NOMO-1 treated with DMSO at 0.1 percent for 48 hours (cell line): ENCODE measurements at regions not wholly inside any gene's neighbourhood (a gene's known extent, or its start where the extent isn't known, plus 50 kb on each side); places are given as distances from the start of the nearest gene placed in this dataset.

Experiments
- DNase-seq: peaks from one replicate; lab custom pipeline; 2025; ENCODE audit not compliant: unreplicated experiment; lab: John Stamatoyannopoulos, UW

DNA sequence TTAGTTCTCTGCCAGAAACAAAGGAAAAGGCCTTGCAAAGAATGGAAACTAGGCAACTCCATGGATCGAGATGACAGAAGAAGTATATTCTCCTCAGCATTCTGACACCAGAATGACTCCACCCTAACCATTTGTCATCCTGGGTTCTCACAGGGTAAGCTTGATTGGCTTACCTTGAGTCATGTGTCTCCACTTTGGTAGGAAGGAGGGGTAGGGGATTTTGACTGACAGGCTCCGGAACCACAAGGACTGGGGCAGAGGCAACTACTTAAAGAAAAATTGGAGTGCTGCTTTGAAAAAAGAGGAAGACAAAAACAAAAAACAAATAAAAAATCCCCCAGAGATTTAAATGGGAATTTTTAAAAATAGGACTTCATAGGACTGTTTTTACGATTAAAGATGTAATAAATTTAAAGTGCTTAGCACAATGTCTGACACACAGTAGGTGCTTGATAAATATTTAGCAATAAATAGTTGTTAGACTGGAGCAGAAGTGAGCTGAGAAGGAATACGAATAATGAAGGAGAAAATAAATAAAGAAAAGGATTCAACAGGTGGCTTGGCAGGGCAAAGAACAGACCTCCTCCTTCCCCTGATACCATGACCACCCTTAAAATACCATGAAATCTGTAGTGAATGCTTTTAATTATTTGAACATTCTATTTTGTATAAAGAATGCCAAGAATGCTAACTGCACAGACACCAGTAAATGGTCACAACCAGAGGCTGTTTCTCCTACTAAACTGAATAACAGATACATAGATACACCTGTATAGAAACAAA lies 230.2 kb downstream of the CDCA7 start:
- peak; percentile 56 for DNase-seq

DNA sequence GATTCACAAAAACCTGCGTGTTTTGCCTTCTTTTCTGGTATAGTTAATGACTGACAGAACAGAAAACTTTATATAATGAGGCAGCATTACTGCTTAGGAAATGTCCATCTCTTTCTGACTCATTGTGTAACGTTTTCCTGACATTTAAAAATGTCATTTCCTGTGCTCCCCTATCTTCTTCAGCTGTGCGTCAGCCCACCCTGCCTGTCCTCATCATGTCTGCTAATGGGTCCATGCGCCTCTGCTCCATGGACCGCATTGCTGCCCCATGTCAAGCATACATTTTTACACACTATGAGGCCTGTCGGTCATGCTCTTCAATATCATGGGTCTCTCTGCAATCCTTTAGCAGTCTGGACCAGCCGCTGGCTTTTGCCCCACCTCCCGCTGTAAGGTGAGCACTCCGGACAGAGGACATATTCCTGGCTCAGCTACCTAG lies 234.3 kb downstream of the CDCA7 start:
- no peak for DNase-seq

- no peak for DNase-seq
Observed at GRCh38 chr2:173589604-173590275, 235.1 kb downstream of the CDCA7 start.

DNA sequence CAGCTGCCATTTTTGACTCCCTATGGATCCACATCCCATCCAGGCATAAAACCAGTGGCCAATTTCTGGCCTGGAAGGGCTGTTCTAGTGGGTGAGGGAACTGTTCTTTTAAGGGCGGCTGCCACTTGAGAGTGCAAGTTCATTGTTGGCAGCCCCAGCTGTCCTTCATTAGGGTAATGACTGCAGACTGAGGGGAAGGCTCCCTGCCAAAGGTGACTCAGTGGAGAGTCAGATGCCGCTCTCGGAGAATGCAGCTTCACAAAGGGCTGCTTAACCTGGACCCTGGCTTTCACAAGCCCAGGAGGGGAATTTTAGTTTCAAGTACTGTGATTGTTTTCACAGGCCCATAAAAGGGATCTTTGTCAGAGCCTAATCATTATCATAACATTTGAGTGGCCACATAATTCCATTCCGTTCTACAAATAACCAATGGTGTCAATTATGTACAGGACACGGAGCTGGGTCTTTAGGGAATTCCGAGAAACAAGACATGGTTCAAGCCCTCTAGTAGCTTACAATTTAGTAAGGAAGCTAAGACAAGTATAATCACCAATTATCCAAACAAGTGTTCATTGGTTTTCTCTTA lies 235.7 kb downstream of the CDCA7 start:
- DNase-seq, result no peak

- DNase-seq, result no peak
Observed at GRCh38 chr2:173593109-173593508, 238.4 kb downstream of the CDCA7 start.

DNA sequence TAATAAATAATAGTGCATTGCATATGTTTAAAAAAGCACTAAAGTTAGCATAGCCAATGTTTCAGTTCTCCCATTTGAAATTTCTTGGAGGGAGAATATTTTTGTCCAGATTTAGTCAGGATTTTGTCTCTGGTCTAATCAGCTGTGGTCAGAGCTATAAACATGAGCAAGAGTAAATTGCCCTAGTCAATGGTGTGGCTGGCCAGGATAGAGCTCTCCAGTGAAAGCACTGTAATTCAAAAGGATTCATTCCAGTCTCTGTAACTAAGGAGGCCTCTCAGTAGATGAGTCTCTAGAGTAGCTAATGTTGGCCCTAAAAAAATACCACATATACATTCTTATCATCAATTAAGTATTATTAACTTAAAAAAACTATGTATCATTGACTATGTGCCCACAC lies 241.6 kb downstream of the CDCA7 start:
- no peak for DNase-seq

- no peak for DNase-seq
Observed at GRCh38 chr2:173598525-173598924, 243.9 kb downstream of the CDCA7 start.

GRCh38 chr2:173599821-173600359 lies 245.2 kb downstream of the CDCA7 start:
- DNase-seq, result no peak

GRCh38 chr2:173602153-173602795 lies 247.6 kb downstream of the CDCA7 start:
- DNase-seq, result no peak

- DNase-seq, result no peak
Observed at GRCh38 chr2:173605994-173606393, 251.3 kb downstream of the CDCA7 start.

DNA sequence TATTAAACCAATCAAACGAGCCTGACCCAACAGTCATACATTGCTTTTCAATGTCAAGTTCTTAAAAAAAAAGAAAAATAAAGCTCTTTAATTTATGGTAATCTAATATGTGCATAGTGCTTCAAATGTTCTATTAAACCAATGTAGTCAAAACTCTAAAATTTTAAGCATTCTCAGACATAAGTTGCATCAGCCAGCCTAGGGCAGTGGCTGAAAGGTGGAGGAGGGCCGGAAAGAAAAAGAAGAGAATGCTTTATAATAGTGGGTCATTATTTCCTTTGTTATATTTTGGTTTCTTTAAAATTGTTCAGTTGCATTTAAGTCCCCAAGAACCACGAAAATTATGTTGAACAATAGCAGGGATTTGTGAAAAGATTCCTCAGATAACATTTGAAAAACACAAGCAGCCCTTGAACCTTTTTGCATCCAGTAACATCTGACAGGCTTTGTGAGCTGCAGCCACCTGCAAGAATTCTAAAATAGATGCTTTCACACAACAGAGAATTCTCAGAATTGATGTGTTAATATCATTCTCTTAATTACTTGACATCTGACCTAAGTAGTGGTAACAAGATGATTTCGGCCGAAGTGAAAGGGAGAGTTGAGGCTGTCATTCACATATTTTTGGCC lies 252.1 kb downstream of the CDCA7 start:
- DNase-seq, result no peak

DNA sequence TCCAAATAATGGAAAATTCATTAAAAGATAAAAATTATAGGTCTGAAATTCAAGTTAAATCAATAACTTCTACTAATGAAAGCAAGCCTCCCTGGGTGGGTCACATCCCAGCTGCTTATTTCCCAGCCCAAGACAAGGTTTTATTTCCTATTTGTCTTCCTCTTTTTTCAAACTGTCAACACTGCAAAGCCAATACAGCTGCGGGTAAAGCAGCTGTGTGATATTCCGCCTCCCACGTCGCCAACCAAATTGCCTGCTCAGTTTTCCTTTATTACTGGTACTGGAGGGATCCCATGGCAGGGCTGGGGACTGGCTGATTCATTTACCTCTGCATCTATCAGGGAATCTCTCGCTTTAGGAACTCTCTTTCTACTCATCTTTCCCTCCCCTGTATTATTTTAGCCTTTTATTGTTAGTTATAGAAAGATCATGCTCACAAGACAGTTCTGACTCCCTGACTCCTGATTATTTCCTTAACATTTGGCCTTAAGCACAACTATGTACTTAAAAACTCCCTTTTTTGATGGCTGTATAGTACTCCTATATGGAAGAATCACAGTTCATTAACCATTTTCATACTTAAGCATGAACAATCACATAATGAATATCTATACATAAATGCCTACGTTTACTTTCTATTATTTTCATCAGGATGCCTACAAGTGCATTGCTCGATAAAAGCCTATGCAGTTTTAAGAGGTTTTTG lies 253.1 kb downstream of the CDCA7 start:
- peak; percentile 55 for DNase-seq

GRCh38 chr2:173611121-173611520 lies 256.4 kb downstream of the CDCA7 start:
- DNase-seq, result no peak

DNA sequence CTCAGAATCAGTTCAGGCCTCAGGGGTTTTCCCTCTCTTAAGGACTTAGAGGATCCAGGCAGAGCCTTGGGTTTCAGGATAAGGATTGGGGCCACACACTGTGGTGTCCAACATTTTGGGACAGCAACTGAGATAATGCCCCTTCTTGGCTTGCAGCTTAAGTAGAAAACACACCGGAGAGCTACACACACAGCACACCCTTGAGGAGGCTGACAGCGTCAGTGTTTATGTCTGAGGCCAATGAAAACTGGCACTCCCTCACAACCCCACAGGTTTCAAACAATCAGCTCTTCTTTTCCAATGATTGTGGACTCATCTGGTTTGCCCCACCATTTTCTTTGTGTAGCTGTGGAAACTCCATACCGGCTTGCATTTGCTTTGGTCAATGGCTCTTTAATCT lies 257.7 kb downstream of the CDCA7 start:
- no peak for DNase-seq

DNA sequence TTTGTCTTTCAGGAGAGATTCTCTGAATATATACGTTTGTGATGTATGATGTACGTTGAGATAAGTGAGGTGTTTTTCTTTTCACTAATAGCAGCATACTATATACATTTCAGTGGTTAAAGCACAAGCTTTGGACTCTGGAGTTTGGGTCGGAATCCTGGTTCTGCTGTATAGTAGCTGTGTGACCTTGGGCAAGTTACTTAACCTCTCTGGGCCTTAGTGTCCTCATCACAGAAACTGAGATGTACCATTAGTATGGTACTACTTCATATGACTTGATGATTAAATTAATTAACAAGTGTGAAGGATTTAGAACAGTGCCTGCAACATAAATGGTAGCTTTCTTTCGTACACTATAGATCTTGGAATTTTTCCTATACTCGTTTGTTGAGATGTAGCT lies 258.7 kb downstream of the CDCA7 start:
- DNase-seq, result no peak

DNA sequence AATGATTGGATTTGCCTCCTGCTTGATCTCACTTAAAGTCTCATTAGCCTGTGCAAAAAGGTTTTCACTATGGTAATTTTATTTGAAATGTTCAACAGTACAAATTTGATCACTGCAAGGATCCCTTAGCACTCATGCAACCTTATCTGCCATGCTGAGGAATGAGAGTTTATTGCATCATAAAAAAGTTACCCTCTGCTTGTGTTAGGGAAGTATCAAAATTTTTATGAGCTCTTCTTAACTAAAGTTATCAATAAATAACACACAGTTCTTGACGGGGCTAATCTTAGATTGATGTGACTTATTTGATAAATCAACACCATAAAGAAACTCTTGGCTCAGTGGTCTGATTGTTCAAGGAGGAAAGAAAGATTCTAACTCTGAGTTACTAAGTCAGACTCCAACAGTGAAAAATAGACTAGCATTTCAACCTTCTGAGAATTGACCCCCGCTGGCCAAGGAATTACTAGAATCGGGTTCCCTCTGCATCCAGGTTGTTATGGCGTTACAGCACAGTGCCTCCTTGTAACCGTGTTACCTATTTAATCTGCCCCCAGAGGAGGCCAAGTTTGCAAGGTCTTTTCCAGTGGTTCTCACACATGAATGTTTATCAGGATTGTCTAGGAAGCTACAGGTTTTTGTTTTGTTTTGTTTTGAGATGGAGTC lies 259.7 kb downstream of the CDCA7 start:
- no peak for DNase-seq

- DNase-seq, result no peak
Observed at GRCh38 chr2:173623438-173624319, 269.0 kb downstream of the CDCA7 start.

GRCh38 chr2:173625315-173625714 lies 270.6 kb downstream of the CDCA7 start:
- no peak for DNase-seq

- no peak for DNase-seq
Observed at GRCh38 chr2:173629076-173629475, 274.4 kb downstream of the CDCA7 start.
